ENCODE measurements at regions not wholly inside any gene's neighbourhood (a gene's known extent, or its start where the extent isn't known, plus 50 kb on each side); places are given as distances from the start of the nearest gene placed in this dataset.
"Not testable (repeated sequence)": the region's sequence is repeated elsewhere in the genome, so short reads cannot be mapped to it uniquely, and the experiment has no call there.

GRCh38 chr9:94482110-94482509 lies 72.8 kb upstream of the PCAT7 start:
- Histone ChIP-seq H3K36me3 (ENCODE audit: control insufficient read depth in 2 of 2, extremely low read depth in 1 of 2, insufficient read depth in 1 of 2, low read length in 1 of 2) (no peaks in the 10 kb centered on the region), H3K27me3 (replicated peaks in 1 of 2; ENCODE audit: control insufficient read depth in 2 of 2, extremely low read depth in 1 of 2, insufficient read depth in 2 of 2, low read length in 1 of 2) (no peaks in the 10 kb centered on the region), H3K9me3 (no peaks in the 10 kb centered on the region), H3K4me1 (ENCODE audit: control insufficient read depth in 1 of 2, extremely low read depth in 1 of 2, insufficient read depth in 2 of 2, low read length in 2 of 2) (no peaks in the 10 kb centered on the region), H3K4me3 (ENCODE audit: control insufficient read depth in 1 of 2, extremely low read depth in 1 of 2, low read length in 1 of 2) (no peak overlapping the region), H3K27ac (ENCODE audit: low read length) (no peak overlapping the region)
- Mint-ChIP-seq H3K4me3 (no peak overlapping the region), H3K4me1 (no peaks in the 10 kb centered on the region), H3K27ac (no peak overlapping the region), H3K27me3 (peaks cover 0 to 2% of the 10 kb centered on the region in 2 donors), H3K36me3 (no peaks in the 10 kb centered on the region), H3K9me3 (no peaks in the 10 kb centered on the region)
- no peak for ATAC-seq (replicated peaks in 1 of 4)
- no peak for DNase-seq
- 76% methylated on average over 3 of the region's 4 CpGs for WGBS (ENCODE audit: insufficient coverage)
- POLR2A ChIA-PET = no interaction called here
- CTCF ChIA-PET = no interaction called here

- Histone ChIP-seq H3K9me3 (no peaks in the 10 kb centered on the region), H3K36me3 (ENCODE audit: control insufficient read depth in 2 of 2, extremely low read depth in 1 of 2, insufficient read depth in 1 of 2, low read length in 1 of 2) (no peaks in the 10 kb centered on the region), H3K4me1 (ENCODE audit: control insufficient read depth in 1 of 2, extremely low read depth in 1 of 2, insufficient read depth in 2 of 2, low read length in 2 of 2) (no peaks in the 10 kb centered on the region), H3K27me3 (replicated peaks in 1 of 2; ENCODE audit: control insufficient read depth in 2 of 2, extremely low read depth in 1 of 2, insufficient read depth in 2 of 2, low read length in 1 of 2) (peaks cover 0 to 12% of the 10 kb centered on the region in 2 experiments), H3K27ac (ENCODE audit: low read length) (no peak overlapping the region), H3K4me3 (ENCODE audit: control insufficient read depth in 1 of 2, extremely low read depth in 1 of 2, low read length in 1 of 2) (no peak overlapping the region)
- no peak for ATAC-seq (replicated peaks in 1 of 4)
- no peak overlapping the region for H3K27ac Mint-ChIP-seq
- H3K9me3 Mint-ChIP-seq = no peaks in the 10 kb centered on the region
- WGBS (ENCODE audit: insufficient coverage) = 50% methylated on average over 1 of the region's 1 CpG
- DNase-seq = no peak
- H3K4me1 Mint-ChIP-seq = no peaks in the 10 kb centered on the region
- H3K27me3 Mint-ChIP-seq = peaks cover 3 to 20% of the 10 kb centered on the region in 2 donors
- no peak overlapping the region for H3K4me3 Mint-ChIP-seq
- POLR2A ChIA-PET = no interaction called here
- H3K36me3 Mint-ChIP-seq = no peaks in the 10 kb centered on the region
- CTCF ChIA-PET = no interaction called here
Measured at GRCh38 chr9:94490465-94490864, 64.4 kb upstream of the PCAT7 start.

DNA sequence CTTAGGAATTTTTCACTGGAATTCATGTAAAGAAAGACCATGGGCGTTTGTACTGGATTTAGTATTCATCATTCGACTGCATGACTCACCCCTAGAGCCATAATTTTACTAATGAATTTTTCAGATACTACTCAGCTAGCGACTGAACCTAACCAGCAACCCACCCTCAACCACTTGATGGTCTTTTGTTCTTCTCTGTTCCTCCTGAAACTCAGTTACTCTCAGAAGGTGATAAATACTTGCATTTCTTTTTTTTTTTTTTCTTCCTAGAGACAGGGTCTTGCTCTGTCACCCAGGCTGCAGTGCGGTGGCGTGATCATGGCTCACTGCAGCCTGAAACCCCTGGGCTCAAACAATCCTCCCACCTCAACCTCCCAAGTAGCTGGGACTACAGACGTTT lies 62.8 kb upstream of the PCAT7 start:
- POLR2A ChIA-PET = interaction anchor here in 1 of 2 donors (0.5 kb wide), 1 partner anchor 59 kb away, joined by 3 read pairs; no protein-coding TSS in a partner anchor
- H3K27ac ChIP-seq (ENCODE audit: low read length); H3K4me3 ChIP-seq (ENCODE audit: control insufficient read depth in 1 of 2, extremely low read depth in 1 of 2, low read length in 1 of 2); H3K4me3 Mint-ChIP-seq; H3K36me3 Mint-ChIP-seq; H3K9me3 ChIP-seq; H3K4me1 Mint-ChIP-seq; H3K4me1 ChIP-seq (ENCODE audit: control insufficient read depth in 1 of 2, extremely low read depth in 1 of 2, insufficient read depth in 2 of 2, low read length in 2 of 2); H3K27ac Mint-ChIP-seq; ATAC-seq (replicated peaks in 1 of 4); H3K9me3 Mint-ChIP-seq; CTCF ChIA-PET; H3K36me3 ChIP-seq (ENCODE audit: control insufficient read depth in 2 of 2, extremely low read depth in 1 of 2, insufficient read depth in 1 of 2, low read length in 1 of 2); DNase-seq: not testable (repeated sequence)
- peaks cover 0 to 17% of the 10 kb centered on the region in 2 experiments for H3K27me3 ChIP-seq (replicated peaks in 1 of 2; ENCODE audit: control insufficient read depth in 2 of 2, extremely low read depth in 1 of 2, insufficient read depth in 2 of 2, low read length in 1 of 2)
- peaks cover 3 to 22% of the 10 kb centered on the region in 2 donors for H3K27me3 Mint-ChIP-seq
- WGBS (ENCODE audit: insufficient coverage) = no CpG with 5 or more reads among the region's 6 CpGs

DNA sequence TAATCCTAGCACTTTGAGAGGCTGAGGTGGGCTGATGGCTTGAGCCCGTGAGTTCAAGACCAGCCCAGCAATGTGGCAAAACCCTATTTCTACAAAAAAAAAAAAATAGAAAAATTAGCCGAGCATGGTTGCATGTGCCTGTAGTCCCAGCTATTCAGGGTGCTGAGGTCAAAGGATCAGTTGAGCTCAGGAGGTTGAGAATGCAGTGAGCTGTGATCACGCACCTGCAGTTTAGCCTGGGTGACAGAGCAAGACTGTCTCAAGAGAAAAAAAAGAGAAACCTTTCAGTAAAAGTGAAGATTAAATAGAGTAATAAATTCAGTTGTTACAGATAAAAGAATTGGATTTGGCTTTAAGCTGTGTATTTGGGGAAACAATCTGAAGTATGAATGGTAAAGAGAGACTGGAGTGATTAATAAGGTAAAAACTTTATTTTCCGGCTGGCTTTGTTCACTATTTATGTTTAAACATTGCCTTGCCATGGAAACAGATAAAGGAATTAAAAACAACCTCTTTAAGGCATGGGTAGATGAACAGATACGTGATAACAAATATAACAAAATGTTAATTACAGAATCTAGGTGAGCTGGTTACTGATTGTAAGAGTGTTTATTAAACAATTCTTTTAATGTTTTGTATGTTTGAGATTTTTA lies 56.0 kb upstream of the PCAT7 start:
- no peaks in the 10 kb centered on the region for H3K4me1 Mint-ChIP-seq
- CTCF ChIA-PET = no interaction called here
- H3K4me3 Mint-ChIP-seq = no peak overlapping the region

GRCh38 chr9:94504358-94504757 lies 50.5 kb upstream of the PCAT7 start:
- CTCF ChIA-PET = no interaction called here
- H3K36me3 Mint-ChIP-seq = no peaks in the 10 kb centered on the region

More for the DNA sequence above, 56.0 kb upstream of the PCAT7 start:
- POLR2A ChIA-PET = no interaction called here
- peaks cover 0 to 25% of the 10 kb centered on the region in 2 experiments for H3K27me3 ChIP-seq (replicated peaks in 1 of 2; ENCODE audit: control insufficient read depth in 2 of 2, extremely low read depth in 1 of 2, insufficient read depth in 2 of 2, low read length in 1 of 2)
- no peak overlapping the region for H3K27ac Mint-ChIP-seq
- H3K27me3 Mint-ChIP-seq = peaks cover 14 to 15% of the 10 kb centered on the region in 2 donors
- no peaks in the 10 kb centered on the region for H3K4me1 ChIP-seq (ENCODE audit: control insufficient read depth in 1 of 2, extremely low read depth in 1 of 2, insufficient read depth in 2 of 2, low read length in 2 of 2)
- H3K9me3 Mint-ChIP-seq = no peaks in the 10 kb centered on the region
- no peaks in the 10 kb centered on the region for H3K36me3 ChIP-seq (ENCODE audit: control insufficient read depth in 2 of 2, extremely low read depth in 1 of 2, insufficient read depth in 1 of 2, low read length in 1 of 2)
- H3K36me3 Mint-ChIP-seq = no peaks in the 10 kb centered on the region
- no peaks in the 10 kb centered on the region for H3K9me3 ChIP-seq
- DNase-seq (no peak), ATAC-seq (replicated peaks in 1 of 4) (no peak)
- no peak overlapping the region for H3K4me3 ChIP-seq (ENCODE audit: control insufficient read depth in 1 of 2, extremely low read depth in 1 of 2, low read length in 1 of 2)
- WGBS (ENCODE audit: insufficient coverage) = 90% methylated on average over 2 of the region's 5 CpGs
- no peak overlapping the region for H3K27ac ChIP-seq (ENCODE audit: low read length)

More at GRCh38 chr9:94504358-94504757, 50.5 kb upstream of the PCAT7 start:
- peaks cover 0 to 16% of the 10 kb centered on the region in 2 experiments for H3K27me3 ChIP-seq (replicated peaks in 1 of 2; ENCODE audit: control insufficient read depth in 2 of 2, extremely low read depth in 1 of 2, insufficient read depth in 2 of 2, low read length in 1 of 2)
- H3K27ac ChIP-seq (ENCODE audit: low read length) = no peak overlapping the region
- H3K9me3 ChIP-seq = no peaks in the 10 kb centered on the region
- Mint-ChIP-seq H3K9me3 (no peaks in the 10 kb centered on the region), H3K27ac (no peak overlapping the region), H3K4me1 (no peaks in the 10 kb centered on the region), H3K4me3 (no peak overlapping the region), H3K27me3 (peaks cover 22 to 30% of the 10 kb centered on the region in 2 donors)
- DNase-seq = no peak
- H3K36me3 ChIP-seq (ENCODE audit: control insufficient read depth in 2 of 2, extremely low read depth in 1 of 2, insufficient read depth in 1 of 2, low read length in 1 of 2) = no peaks in the 10 kb centered on the region
- no peaks in the 10 kb centered on the region for H3K4me1 ChIP-seq (ENCODE audit: control insufficient read depth in 1 of 2, extremely low read depth in 1 of 2, insufficient read depth in 2 of 2, low read length in 2 of 2)
- H3K4me3 ChIP-seq (ENCODE audit: control insufficient read depth in 1 of 2, extremely low read depth in 1 of 2, low read length in 1 of 2) = no peak overlapping the region
- POLR2A ChIA-PET = no interaction called here
- WGBS (ENCODE audit: insufficient coverage) = no CpG with 5 or more reads among the region's 3 CpGs
- ATAC-seq (replicated peaks in 1 of 4) = no peak
